SU-DHL-6 (cell line): ENCODE measurements at regions not wholly inside any gene's neighbourhood (a gene's known extent, or its start where the extent isn't known, plus 50 kb on each side); places are given as distances from the start of the nearest gene placed in this dataset.

Source experiments
- H2AFZ ChIP-seq: fragments of 200-600 bp; sonication (generic); 2 replicates; pipeline ENCODE4 v1.6.1; 2014; ENCODE audit warnings: low read depth, mild to moderate bottlenecking, moderate library complexity, mixed read lengths, antibody characterized with exemption, low read length; ENCODE audit not compliant: severe bottlenecking
- H3F3A ChIP-seq: fragments of 200-600 bp; shearing (Covaris generic); 2 replicates; pipeline ENCODE4 v1.6.0; 2016; ENCODE audit warnings: antibody characterized with exemption, mild to moderate bottlenecking; ENCODE audit not compliant: insufficient read depth
- H3K27ac ChIP-seq: fragments of 200-600 bp; sonication (generic); 2 replicates; pipeline ENCODE4 v1.5.1; 2016; ENCODE audit warnings: low read depth, mild to moderate bottlenecking, low read length, moderate library complexity, mixed read lengths
- H3K27me3 ChIP-seq: fragments of 200-600 bp; sonication (generic), shearing (Covaris generic); 2 replicates; pipeline ENCODE4 v1.6.0; 2014; ENCODE audit warnings: mild to moderate bottlenecking, low read length
- H3K36me3 ChIP-seq: fragments of 200-600 bp; sonication (generic); 2 replicates; pipeline ENCODE4 v1.6.1; 2014; ENCODE audit warnings: mild to moderate bottlenecking, low read length, mixed read lengths
- H3K4me2 ChIP-seq: fragments of 300-600, 200-600 bp; shearing (Covaris generic), sonication (generic); 2 replicates; pipeline ENCODE4 v1.6.0; 2014; ENCODE audit warnings: low read length, low read depth, mild to moderate bottlenecking; ENCODE audit not compliant: poor library complexity, severe bottlenecking
- H3K4me3 ChIP-seq: fragments of 200-600 bp; sonication (generic); 2 replicates; pipeline ENCODE4 v1.5.1; 2014; ENCODE audit warnings: antibody characterized with exemption, low read length, mild to moderate bottlenecking, mixed read lengths; ENCODE audit not compliant: insufficient read depth, poor library complexity, severe bottlenecking
- H3K79me2 ChIP-seq: fragments of 200-600 bp; sonication (generic); 2 replicates; pipeline ENCODE4 v1.6.1; 2014; ENCODE audit warnings: mild to moderate bottlenecking, low read length, moderate library complexity; ENCODE audit not compliant: insufficient read depth
- H3K9ac ChIP-seq: fragments of 200-600 bp; sonication (generic); 2 replicates; pipeline ENCODE4 v1.7.0; 2014; ENCODE audit warnings: mild to moderate bottlenecking, low read length
- H3K9me2 ChIP-seq: fragments of 200-600 bp; sonication (generic); replicated peaks from 2 replicates; pipeline ENCODE4 v1.6.1; 2014; ENCODE audit warnings: low read length; ENCODE audit not compliant: insufficient read depth
- H3K9me3 ChIP-seq: fragments of 200-600 bp; sonication (generic); 2 replicates; pipeline ENCODE4 v1.6.1; 2014; ENCODE audit warnings: low read length, mixed read lengths; ENCODE audit not compliant: insufficient read depth
- H4K20me1 ChIP-seq: fragments of 200-600 bp; sonication (generic); 2 replicates; pipeline ENCODE4 v1.6.1; 2014; ENCODE audit warnings: low read depth, mild to moderate bottlenecking, antibody characterized with exemption, low read length, moderate library complexity, mixed read lengths
- EZH2phosphoT487 ChIP-seq: fragments of 200-600 bp; sonication (generic), shearing (Covaris generic); conservative IDR thresholded peaks from 2 replicates; pipeline ENCODE4 v1.6.1; 2018; ENCODE audit warnings: mild to moderate bottlenecking, antibody characterized with exemption, low read length, moderate library complexity, mixed read lengths
- TF ChIP-seq, protein P1 (sequence below): fragments of 200-600 bp; sonication (generic); IDR thresholded peaks from one replicate; pipeline ENCODE4 v1.5.1; 2017; ENCODE audit warnings: antibody characterized with exemption, mild to moderate bottlenecking, low read length, moderate library complexity; ENCODE audit not compliant: insufficient read depth, poor library complexity, severe bottlenecking

GRCh38 chr6:153574231-153574630 is 443.1 kb upstream of the RGS17 start:
- H3F3A ChIP-seq: no peaks in the 10 kb centered on the region
- no peak overlapping the region for H3K27ac ChIP-seq
- TF ChIP-seq, protein P1, sequence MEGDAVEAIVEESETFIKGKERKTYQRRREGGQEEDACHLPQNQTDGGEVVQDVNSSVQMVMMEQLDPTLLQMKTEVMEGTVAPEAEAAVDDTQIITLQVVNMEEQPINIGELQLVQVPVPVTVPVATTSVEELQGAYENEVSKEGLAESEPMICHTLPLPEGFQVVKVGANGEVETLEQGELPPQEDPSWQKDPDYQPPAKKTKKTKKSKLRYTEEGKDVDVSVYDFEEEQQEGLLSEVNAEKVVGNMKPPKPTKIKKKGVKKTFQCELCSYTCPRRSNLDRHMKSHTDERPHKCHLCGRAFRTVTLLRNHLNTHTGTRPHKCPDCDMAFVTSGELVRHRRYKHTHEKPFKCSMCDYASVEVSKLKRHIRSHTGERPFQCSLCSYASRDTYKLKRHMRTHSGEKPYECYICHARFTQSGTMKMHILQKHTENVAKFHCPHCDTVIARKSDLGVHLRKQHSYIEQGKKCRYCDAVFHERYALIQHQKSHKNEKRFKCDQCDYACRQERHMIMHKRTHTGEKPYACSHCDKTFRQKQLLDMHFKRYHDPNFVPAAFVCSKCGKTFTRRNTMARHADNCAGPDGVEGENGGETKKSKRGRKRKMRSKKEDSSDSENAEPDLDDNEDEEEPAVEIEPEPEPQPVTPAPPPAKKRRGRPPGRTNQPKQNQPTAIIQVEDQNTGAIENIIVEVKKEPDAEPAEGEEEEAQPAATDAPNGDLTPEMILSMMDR: no peak
- no peak for TF ChIP-seq EZH2phosphoT487
- H3K27me3 ChIP-seq: no peaks in the 10 kb centered on the region
- no peak overlapping the region for H3K9ac ChIP-seq
- no peaks in the 10 kb centered on the region for H3K9me3 ChIP-seq
- no peak overlapping the region for H2AFZ ChIP-seq
- H3K79me2 ChIP-seq: no peaks in the 10 kb centered on the region
- H4K20me1 ChIP-seq: no peaks in the 10 kb centered on the region
- H3K9me2 ChIP-seq: no peaks in the 10 kb centered on the region
- H3K36me3 ChIP-seq: no peaks in the 10 kb centered on the region
- H3K4me3 ChIP-seq: no peak overlapping the region
- H3K4me2 ChIP-seq: no peak overlapping the region

GRCh38 chr6:153572371-153572770 is 441.3 kb upstream of the RGS17 start:
- H3K4me3 ChIP-seq: no peak overlapping the region
- no peak overlapping the region for H2AFZ ChIP-seq
- no peaks in the 10 kb centered on the region; the same call in 1 of the 2 replicates for H4K20me1 ChIP-seq
- no peaks in the 10 kb centered on the region for H3K9me2 ChIP-seq
- no peaks in the 10 kb centered on the region for H3K27me3 ChIP-seq
- H3K36me3 ChIP-seq: no peaks in the 10 kb centered on the region
- no peaks in the 10 kb centered on the region for H3K9me3 ChIP-seq
- no peak overlapping the region for H3K4me2 ChIP-seq
- H3K79me2 ChIP-seq: no peaks in the 10 kb centered on the region
- H3K9ac ChIP-seq: no peak overlapping the region
- no peaks in the 10 kb centered on the region for H3F3A ChIP-seq
- TF ChIP-seq, protein P1: no peak
- no peak for TF ChIP-seq EZH2phosphoT487
- H3K27ac ChIP-seq: no peak overlapping the region

DNA sequence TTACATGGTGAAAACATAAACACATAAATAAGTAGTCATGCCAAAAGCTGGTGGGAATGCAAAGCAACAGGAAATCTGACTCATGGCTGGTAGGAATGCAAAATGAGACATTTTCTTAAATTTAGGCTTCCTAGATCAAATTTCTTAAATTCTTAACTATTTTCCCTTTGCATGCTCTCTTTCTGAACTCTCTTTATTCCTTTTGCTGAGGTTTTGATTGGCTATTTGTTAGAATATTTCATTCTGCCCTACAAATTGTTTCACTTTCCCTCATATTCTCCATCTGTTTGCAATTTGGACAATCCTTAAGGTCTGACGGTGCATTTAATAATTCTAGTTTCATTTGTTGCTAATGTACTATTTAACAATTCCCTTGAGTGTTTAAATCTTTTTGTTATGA is 437.5 kb upstream of the RGS17 start:
- TF ChIP-seq, protein P1: no peak
- TF ChIP-seq EZH2phosphoT487: no peak
- Histone ChIP-seq H3K27me3 (no peaks in the 10 kb centered on the region), H3K79me2 (no peaks in the 10 kb centered on the region), H3K36me3 (no peaks in the 10 kb centered on the region), H3K9me2 (no peaks in the 10 kb centered on the region), H3K9me3 (no peaks in the 10 kb centered on the region), H2AFZ (no peak overlapping the region), H3F3A (no peaks in the 10 kb centered on the region), H3K9ac (no peak overlapping the region), H3K4me3 (no peak overlapping the region), H4K20me1 (no peaks in the 10 kb centered on the region; the same call in 1 of the 2 replicates), H3K4me2 (no peak overlapping the region), H3K27ac (no peak overlapping the region)
